OCI-LY3 (cell line): ENCODE measurements at regions not wholly inside any gene's neighbourhood (a gene's known extent, or its start where the extent isn't known, plus 50 kb on each side); places are given as distances from the start of the nearest gene placed in this dataset.

ENCODE experiments used
- CTCF ChIP-seq: fragments of 200-600, 300-600 bp; sonication (generic); IDR thresholded peaks from 2 replicates; pipeline ENCODE4 v1.5.1; 2014; ENCODE audit warnings: antibody characterized with exemption, low read length, low read depth
- EZH2phosphoT487 ChIP-seq: fragments of 200-600 bp; shearing (Covaris generic); IDR thresholded peaks from 2 replicates; pipeline ENCODE4 v1.6.1; 2018; ENCODE audit warnings: antibody characterized with exemption, mixed run types, low read depth

DNA sequence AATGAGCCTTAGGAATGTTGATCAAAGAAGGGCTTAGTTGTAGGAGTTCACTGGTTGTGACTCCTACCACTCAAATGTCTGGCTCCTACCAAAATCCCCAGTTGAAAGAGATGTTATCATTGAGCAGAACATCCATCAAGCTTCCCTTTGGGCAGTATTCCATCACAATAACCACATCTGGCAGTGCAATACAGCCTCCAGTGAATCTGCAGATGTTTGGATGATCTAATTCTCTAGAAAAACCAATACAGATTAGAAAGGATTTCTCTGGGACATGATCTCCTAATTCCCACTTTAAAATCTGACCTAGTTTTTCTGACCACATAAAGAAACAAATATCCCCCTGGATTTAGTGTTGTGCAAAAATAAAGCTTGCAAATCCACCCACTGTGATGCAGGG, 81.6 kb downstream of the TMEM215 start:
- no peak for TF ChIP-seq CTCF
- TF ChIP-seq EZH2phosphoT487 = no peak
